Activated CD4-positive, alpha-beta T cell treated with anti-CD3 and anti-CD28 coated beads for 1 hour (primary cell): ENCODE measurements at regions not wholly inside any gene's neighbourhood (a gene's known extent, or its start where the extent isn't known, plus 50 kb on each side); places are given as distances from the start of the nearest gene placed in this dataset.
"Not testable (repeated sequence)": the region's sequence is repeated elsewhere in the genome, so short reads cannot be mapped to it uniquely, and the experiment has no call there.

Source experiments
- DNase-seq: peaks from one replicate; pipeline ENCODE4 v3.0.0-alpha.2; 2020

- DNase-seq, result no peak
Observed at GRCh38 chr7:68684996-68685395, 913.3 kb upstream of the AUTS2 start.

- no peak for DNase-seq
Observed at GRCh38 chr7:68688416-68689086, 909.7 kb upstream of the AUTS2 start.

- DNase-seq, result no peak
Observed at GRCh38 chr7:68689087-68689433, 909.2 kb upstream of the AUTS2 start.

- no peak for DNase-seq
Observed at GRCh38 chr7:68691261-68692216, 906.7 kb upstream of the AUTS2 start.

GRCh38 chr7:68692511-68692910 lies 905.8 kb upstream of the AUTS2 start:
- DNase-seq, result no peak

- DNase-seq, result no peak
Observed at GRCh38 chr7:68694656-68695055, 903.6 kb upstream of the AUTS2 start.

- no peak for DNase-seq
Observed at GRCh38 chr7:68697796-68698280, 900.4 kb upstream of the AUTS2 start.

GRCh38 chr7:68699090-68699711 lies 899.1 kb upstream of the AUTS2 start:
- DNase-seq, result no peak

GRCh38 chr7:68700414-68700813 lies 897.9 kb upstream of the AUTS2 start:
- no peak for DNase-seq

- no peak for DNase-seq
Observed at GRCh38 chr7:68706291-68706690, 892.0 kb upstream of the AUTS2 start.

GRCh38 chr7:68707159-68707558 lies 891.1 kb upstream of the AUTS2 start:
- DNase-seq, result no peak

GRCh38 chr7:68707958-68708357 lies 890.3 kb upstream of the AUTS2 start:
- DNase-seq, result no peak

GRCh38 chr7:68712956-68713495 lies 885.2 kb upstream of the AUTS2 start:
- no peak for DNase-seq

GRCh38 chr7:68714135-68714534 lies 884.1 kb upstream of the AUTS2 start:
- DNase-seq, result not testable (repeated sequence)

- no peak for DNase-seq
Observed at GRCh38 chr7:68715907-68716306, 882.4 kb upstream of the AUTS2 start.

GRCh38 chr7:68717176-68717575 lies 881.1 kb upstream of the AUTS2 start:
- DNase-seq, result no peak

- DNase-seq, result no peak
Observed at GRCh38 chr7:68718097-68718551, 880.2 kb upstream of the AUTS2 start.

- no peak for DNase-seq
Observed at GRCh38 chr7:68720697-68721096, 877.6 kb upstream of the AUTS2 start.

GRCh38 chr7:68722044-68722443 lies 876.2 kb upstream of the AUTS2 start:
- DNase-seq, result no peak

GRCh38 chr7:68724965-68725364 lies 873.3 kb upstream of the AUTS2 start:
- DNase-seq, result no peak

- no peak for DNase-seq
Observed at GRCh38 chr7:68725843-68726785, 872.2 kb upstream of the AUTS2 start.

GRCh38 chr7:68728720-68729119 lies 869.6 kb upstream of the AUTS2 start:
- DNase-seq, result not testable (repeated sequence)
